Adipocyte (in vitro differentiated cells): ENCODE measurements at regions not wholly inside any gene's neighbourhood (a gene's known extent, or its start where the extent isn't known, plus 50 kb on each side); places are given as distances from the start of the nearest gene placed in this dataset.
A peak's percentile ranks its signal among the peaks of the same experiment; 100 is the strongest.
"Not testable (repeated sequence)": the region's sequence is repeated elsewhere in the genome, so short reads cannot be mapped to it uniquely, and the experiment has no call there.

Source experiments
- DNase-seq: peaks from one replicate; pipeline ENCODE4 v3.0.0-alpha.2; 2015; ENCODE audit warnings: low read depth
- H3K27me3 ChIP-seq: replicated peaks from 2 replicates; pipeline ENCODE4 v1.7.0; 2013; ENCODE audit warnings: mild to moderate bottlenecking, low read length, moderate library complexity; ENCODE audit not compliant: control insufficient read depth, insufficient read depth
- H3K36me3 ChIP-seq: 2 replicates; pipeline ENCODE4 v1.7.0; 2013; ENCODE audit warnings: low read length, mild to moderate bottlenecking, moderate library complexity; ENCODE audit not compliant: control insufficient read depth, insufficient read depth, severe bottlenecking
- H3K4me1 ChIP-seq: 2 replicates; pipeline ENCODE4 v1.7.0; 2013; ENCODE audit warnings: mild to moderate bottlenecking, low read length, moderate library complexity; ENCODE audit not compliant: control insufficient read depth, insufficient read depth
- H3K4me3 ChIP-seq: 2 replicates; pipeline ENCODE4 v1.7.0; 2013; ENCODE audit warnings: mild to moderate bottlenecking, low read length, moderate library complexity
- H3K9ac ChIP-seq: 2 replicates; pipeline ENCODE4 v1.7.0; 2013; ENCODE audit warnings: mild to moderate bottlenecking, low read length, moderate library complexity
- H3K9me3 ChIP-seq: 2 replicates; pipeline ENCODE4 v1.7.0; 2013; ENCODE audit warnings: mild to moderate bottlenecking, low read length, moderate library complexity; ENCODE audit not compliant: control insufficient read depth

DNA sequence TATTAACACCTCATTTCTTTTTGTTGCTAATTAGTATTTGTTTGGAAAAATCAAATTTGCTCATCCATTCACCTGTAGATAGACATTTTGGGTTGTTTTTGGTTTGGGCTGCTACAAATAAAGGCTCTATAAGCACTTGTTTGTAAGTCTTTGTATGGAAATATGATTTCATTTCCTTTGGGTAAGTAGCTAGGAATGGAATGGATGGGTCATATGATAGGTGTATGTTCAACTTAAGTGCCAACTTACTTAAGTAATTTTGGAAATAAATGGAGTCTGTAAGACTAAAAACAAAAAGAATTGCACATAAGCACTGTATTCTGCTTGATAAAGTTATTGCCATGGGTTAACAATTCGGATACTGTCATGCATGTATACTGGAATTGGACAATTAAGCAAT is 157.7 kb upstream of the NAMPT start:
- Histone ChIP-seq H3K4me3 (no peak overlapping the region), H3K27me3 (no peaks in the 10 kb centered on the region), H3K9ac (no peak overlapping the region), H3K9me3 (peaks cover 6% of the 10 kb centered on the region), H3K36me3 (no peaks in the 10 kb centered on the region), H3K4me1 (peaks cover 11% of the 10 kb centered on the region)
- no peak for DNase-seq

DNA sequence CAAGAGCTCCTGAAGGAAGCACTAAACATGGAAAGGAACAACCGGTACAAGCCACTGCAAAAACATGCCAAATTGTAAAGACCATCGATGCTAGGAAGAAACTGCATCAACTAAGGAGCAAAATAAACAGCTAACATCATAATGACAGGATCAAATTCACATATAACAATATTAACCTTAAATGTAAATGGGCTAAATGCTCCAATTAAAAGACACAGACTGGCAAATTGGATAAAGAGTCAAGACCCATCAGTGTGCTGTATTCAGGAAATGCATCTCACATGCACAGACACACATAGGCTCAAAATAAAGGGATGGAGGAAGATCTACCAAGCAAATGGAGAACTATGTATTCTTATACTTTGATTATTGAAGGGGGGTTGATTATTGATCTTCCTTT is 156.6 kb upstream of the NAMPT start:
- not testable (repeated sequence) for H3K9ac ChIP-seq, DNase-seq

DNA sequence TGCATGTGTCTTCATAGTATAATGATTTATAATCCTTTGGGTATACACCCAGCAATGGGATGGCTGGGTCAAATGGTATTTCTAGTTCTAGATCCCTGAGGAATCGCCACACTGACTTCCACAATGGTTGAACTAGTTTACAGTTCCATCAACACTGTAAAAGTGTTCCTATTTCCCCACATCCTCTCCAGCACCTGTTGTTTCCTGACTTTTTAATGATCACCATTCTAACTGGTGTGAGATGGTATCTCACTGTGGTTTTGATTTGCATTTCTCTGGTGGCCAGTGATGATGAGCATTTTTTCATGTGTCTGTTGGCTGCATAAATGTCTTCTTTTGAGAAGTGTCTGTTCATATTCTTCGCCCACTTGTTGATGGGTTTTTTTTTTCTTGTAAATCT is 152.2 kb upstream of the NAMPT start:
- H3K27me3 ChIP-seq, H3K4me1 ChIP-seq, DNase-seq, H3K9ac ChIP-seq, H3K9me3 ChIP-seq, H3K36me3 ChIP-seq, H3K4me3 ChIP-seq: not testable (repeated sequence)

More for the DNA sequence above, 156.6 kb upstream of the NAMPT start:
- not testable (repeated sequence) for H3K27me3 ChIP-seq, H3K9me3 ChIP-seq, H3K36me3 ChIP-seq, H3K4me3 ChIP-seq
- peaks cover 11% of the 10 kb centered on the region for H3K4me1 ChIP-seq

DNA sequence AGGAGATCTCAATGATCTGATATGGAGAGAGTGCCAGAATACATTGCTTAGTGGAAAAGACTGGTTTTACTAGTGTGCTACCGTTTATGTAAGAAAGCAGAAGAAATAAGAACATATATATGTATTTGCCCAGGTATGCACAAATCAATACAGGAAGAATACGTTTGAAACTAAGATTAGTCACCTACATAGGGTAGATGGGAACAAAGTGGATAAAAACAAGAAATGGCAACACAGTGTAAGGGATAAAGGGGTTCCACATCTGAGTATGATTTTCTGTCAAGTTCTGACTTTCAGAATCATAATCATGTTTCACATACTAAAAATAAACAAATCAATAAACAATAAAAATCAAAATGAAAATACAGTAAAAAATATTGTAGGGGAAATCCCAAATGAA is 148.6 kb upstream of the NAMPT start:
- Histone ChIP-seq H3K9ac (no peak overlapping the region), H3K4me1 (no peaks in the 10 kb centered on the region), H3K36me3 (no peaks in the 10 kb centered on the region), H3K9me3 (no peaks in the 10 kb centered on the region), H3K4me3 (no peak overlapping the region), H3K27me3 (no peaks in the 10 kb centered on the region)
- DNase-seq: no peak

DNA sequence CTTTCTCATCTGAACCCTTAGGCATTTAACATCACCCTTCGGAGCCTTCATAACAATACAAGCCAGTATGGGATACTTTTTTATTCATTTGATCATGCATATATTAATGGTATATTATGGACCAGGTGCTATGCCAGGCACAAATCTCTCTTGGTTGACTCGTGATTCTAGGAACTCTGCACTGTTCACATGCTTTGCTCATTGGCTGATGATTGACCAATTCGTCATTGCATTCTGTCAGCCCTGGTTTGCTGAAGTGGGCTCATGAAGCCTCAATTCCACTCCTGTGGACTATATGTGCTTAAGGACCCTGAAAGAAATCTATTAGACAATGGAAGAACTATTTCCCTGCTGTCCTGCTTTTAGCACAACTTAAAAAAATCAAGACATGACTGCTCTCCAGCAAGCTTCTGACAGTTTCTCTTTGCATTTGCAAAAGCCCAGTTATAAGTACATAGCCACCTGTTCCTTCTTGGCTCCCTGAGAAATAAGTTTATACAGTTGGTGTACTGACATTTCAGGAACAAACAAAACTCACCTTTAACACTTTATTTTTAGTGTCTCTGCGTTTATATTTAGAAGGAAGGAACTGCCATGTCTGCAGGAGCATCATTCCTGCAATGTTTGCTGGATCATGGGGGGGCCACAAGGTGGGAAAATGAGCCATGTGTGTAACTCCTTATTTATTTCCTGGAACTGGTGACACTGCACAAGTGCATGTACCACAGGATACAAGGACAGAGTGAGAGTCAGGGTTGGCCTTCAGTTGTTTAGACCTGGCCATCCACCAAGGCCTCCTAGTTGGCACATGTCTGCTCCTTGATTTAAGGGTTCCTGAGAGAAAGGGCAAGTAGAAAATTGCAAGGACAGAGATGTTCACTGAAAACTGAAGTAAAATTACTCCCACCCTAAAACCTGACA is 146.0 kb upstream of the NAMPT start:
- Histone ChIP-seq H3K9me3 (no peaks in the 10 kb centered on the region), H3K4me3 (no peak overlapping the region), H3K36me3 (no peaks in the 10 kb centered on the region), H3K4me1 (peaks cover 1% of the 10 kb centered on the region), H3K9ac (no peak overlapping the region), H3K27me3 (no peaks in the 10 kb centered on the region)
- no peak for DNase-seq

DNA sequence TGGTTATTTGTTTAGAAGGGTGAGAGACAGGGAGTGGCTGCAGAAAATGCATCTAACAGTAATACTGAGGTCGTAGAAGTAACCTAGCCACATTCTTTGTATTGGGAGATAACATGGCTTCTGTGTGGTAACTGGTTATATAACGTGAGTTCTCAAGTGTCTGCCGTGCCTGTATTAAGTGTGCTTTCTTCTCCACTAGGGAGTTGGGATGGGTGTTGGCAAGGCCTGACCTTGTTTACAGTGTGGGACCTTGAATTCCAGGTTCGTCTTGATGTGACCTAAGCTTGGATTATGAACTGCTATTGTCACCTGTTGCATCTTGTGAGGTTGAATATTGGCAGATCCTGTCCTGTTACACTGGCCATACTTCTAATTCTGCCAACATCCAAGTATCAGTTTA is 145.3 kb upstream of the NAMPT start:
- Histone ChIP-seq H3K9ac (no peak overlapping the region), H3K4me1 (peaks cover 8% of the 10 kb centered on the region), H3K36me3 (no peaks in the 10 kb centered on the region), H3K4me3 (no peak overlapping the region), H3K27me3 (no peaks in the 10 kb centered on the region), H3K9me3 (no peaks in the 10 kb centered on the region)
- no peak for DNase-seq

DNA sequence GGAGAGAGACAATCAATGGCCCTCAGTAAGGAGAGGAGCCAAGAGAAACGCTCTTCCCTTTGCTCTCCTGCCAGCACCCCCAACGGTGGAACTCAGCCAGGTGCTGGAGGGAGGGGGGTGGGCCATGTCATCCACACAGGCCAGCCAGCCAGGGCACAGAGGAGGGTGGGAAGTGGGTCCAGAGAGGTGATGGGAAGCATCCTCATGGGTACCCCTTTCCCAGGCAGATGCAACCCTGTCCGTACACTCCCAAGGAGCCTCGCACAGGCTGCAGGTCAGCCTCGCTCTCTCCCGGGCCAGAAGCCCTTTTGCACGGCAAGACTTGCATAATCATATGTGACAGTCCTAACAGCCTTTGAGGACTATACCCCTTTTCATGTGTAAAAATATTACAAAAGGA is 142.0 kb upstream of the NAMPT start:
- H3K9ac ChIP-seq: no peak overlapping the region
- H3K4me1 ChIP-seq: peaks cover 25% of the 10 kb centered on the region
- no peaks in the 10 kb centered on the region for H3K36me3 ChIP-seq
- no peaks in the 10 kb centered on the region for H3K27me3 ChIP-seq
- H3K9me3 ChIP-seq: no peaks in the 10 kb centered on the region
- no peak for DNase-seq
- H3K4me3 ChIP-seq: no peak overlapping the region

DNA sequence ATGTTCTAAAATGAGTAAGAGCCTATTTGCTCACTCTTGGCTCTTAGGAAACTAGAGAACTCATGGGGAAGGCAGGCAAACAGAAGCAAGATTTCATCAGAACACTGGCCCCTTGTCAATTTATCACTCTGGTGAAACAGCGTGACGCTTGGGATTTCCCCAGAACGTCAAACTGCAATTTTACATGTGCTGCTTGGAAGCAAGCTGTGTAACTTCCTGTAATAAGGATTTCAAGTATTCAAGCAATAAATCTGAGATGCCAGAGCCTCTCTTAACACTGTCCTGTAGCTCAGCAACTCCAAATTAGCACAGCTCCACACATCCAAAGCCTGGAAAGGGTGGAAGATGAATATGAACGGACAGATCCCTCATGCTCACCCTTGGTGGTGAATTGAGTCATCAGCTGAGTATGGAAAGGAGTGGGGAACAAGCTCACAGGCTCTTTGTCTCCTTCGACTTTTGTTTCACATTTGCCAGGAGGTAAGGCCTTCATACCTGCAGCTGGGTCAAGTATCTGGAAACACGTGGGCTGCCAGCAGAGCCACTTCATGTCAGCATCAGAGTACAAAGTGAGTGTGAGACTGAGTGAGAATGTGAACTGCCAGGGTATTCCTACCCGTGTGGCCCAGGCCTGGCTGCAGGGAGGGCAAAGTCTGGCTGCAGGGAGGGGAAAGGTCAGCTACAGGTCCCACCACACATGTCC is 140.4 kb upstream of the NAMPT start:
- Histone ChIP-seq H3K4me3 (peak overlapping the region; percentile 28), H3K9me3 (no peaks in the 10 kb centered on the region), H3K4me1 (peaks cover 40% of the 10 kb centered on the region), H3K27me3 (no peaks in the 10 kb centered on the region), H3K36me3 (no peaks in the 10 kb centered on the region), H3K9ac (peak overlapping the region; percentile 64)
- peak; percentile 98 for DNase-seq

DNA sequence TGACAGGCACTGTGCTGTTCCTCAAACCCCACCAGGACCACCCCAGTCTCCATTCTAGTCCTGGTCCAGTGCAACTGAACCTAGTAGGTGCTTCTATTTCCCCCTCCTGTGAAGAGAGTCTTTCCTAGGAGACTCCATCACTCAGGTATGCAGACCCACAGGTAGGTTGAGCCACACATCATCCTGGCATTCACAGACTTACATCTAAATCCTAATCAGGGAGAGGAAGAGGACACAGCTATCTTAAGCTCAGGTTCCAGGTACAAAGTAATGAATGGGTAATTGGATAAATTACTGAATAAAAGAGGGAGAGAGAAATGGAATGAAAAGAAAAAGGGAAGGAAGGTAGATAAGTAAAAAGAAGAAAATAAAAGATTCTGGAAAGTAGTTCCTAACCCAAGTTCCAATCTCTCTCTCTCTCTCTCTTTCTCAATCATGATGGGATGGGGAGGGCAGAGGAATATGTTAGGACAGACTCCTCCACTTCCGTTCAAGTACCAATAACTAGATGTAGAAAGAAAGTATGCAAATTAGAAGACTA is 139.8 kb upstream of the NAMPT start:
- Histone ChIP-seq H3K4me3 (no peak overlapping the region), H3K9ac (peak overlapping the region; percentile 30), H3K4me1 (peaks cover 47% of the 10 kb centered on the region), H3K9me3 (no peaks in the 10 kb centered on the region), H3K27me3 (no peaks in the 10 kb centered on the region), H3K36me3 (no peaks in the 10 kb centered on the region)
- DNase-seq: no peak

DNA sequence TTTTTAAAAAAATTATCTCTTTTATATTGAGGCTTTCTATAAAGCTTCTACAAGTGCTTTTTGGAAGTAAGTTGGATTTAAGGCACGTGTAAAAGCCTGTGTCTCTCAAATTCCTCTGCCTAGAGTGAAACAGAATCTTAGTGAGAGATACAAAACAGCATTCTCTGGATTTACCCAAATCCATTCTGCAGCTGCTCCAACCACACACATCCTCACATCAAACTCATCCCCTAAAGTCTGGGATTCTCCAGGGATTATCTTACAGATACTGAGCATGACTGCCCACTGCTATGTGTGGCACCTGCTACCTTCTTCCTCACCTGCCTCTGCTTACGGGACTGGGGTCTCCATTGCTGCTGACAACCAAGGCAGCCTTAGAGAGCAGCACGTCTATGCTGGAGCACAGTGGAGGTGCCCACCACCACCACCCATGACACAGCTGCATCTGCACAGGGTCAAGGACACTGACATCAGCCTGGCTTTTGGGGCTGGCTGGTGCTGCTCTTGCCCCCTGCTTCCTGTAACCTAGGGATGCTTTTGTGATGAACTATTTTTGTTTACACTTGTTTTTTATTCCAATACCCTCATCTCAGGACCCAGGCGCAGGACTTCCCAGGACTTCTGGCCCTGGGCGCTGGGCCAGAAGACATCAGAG is 139.2 kb upstream of the NAMPT start:
- no peak for DNase-seq
- H3K9me3 ChIP-seq: no peaks in the 10 kb centered on the region
- no peak overlapping the region for H3K4me3 ChIP-seq
- H3K36me3 ChIP-seq: no peaks in the 10 kb centered on the region
- H3K27me3 ChIP-seq: no peaks in the 10 kb centered on the region
- peaks cover 53% of the 10 kb centered on the region for H3K4me1 ChIP-seq
- no peak overlapping the region for H3K9ac ChIP-seq

DNA sequence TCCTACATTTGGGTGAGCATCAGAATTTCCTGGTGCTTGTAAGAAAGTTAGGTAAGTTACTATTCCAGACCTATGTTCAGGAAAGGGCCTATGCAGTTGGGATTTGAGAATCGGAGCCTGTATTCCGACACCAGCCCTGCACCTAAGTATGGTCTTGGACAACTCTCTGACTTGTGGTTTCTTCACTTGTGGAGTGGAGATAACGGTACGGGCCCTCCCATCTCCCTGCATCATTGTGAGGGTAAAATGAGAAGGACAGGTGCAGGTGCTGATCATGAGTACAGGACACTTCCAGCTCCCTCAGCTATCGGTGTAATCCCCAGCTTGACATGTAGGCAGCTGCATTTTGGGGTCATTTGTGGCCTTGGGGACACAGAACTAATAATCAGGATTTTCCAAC is 138.3 kb upstream of the NAMPT start:
- DNase-seq: no peak

More for the DNA sequence above, 138.3 kb upstream of the NAMPT start:
- H3K9me3 ChIP-seq: no peaks in the 10 kb centered on the region
- H3K4me3 ChIP-seq: no peak overlapping the region
- no peak overlapping the region for H3K9ac ChIP-seq
- H3K4me1 ChIP-seq: peaks cover 61% of the 10 kb centered on the region
- H3K36me3 ChIP-seq: no peaks in the 10 kb centered on the region
- no peaks in the 10 kb centered on the region for H3K27me3 ChIP-seq
